Erythroblast (primary cell): ENCODE measurements at regions not wholly inside any gene's neighbourhood (a gene's known extent, or its start where the extent isn't known, plus 50 kb on each side); places are given as distances from the start of the nearest gene placed in this dataset.

Experiments
- GATA1 ChIP-seq: IDR thresholded peaks from 2 replicates; pipeline ENCODE4 v1.6.1; 2011; ENCODE audit warnings: low read depth, mild to moderate bottlenecking, control low read depth, low read length, moderate library complexity
- POLR2A ChIP-seq: IDR thresholded peaks from 2 replicates; pipeline ENCODE4 v1.6.1; 2011; ENCODE audit warnings: mild to moderate bottlenecking, low read length

DNA sequence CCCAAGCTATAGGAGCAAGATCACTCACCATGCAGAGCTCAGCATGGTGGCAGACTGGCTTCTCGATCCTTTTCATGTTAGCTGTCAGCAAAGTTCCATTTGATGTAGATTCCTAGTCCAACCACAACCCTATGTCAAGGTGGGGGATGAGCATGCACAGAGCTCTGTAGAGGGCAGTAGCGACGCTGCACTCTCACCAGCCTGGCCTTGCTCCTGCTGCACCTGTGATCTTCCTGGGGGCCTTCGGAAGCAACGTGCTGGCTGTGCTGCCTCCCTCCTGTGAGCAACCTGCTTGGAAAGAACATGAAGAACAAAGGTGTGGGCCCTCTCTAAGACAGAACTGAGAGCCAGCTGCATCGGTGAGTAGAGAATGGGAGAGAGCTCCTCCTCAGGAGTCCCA is 479.4 kb upstream of the MYT1L start:
- TF ChIP-seq POLR2A (no peak), GATA1 (no peak)
